HG03460 (cell line): ENCODE measurements at regions not wholly inside any gene's neighbourhood (a gene's known extent, or its start where the extent isn't known, plus 50 kb on each side); places are given as distances from the start of the nearest gene placed in this dataset.
"Not testable (repeated sequence)": the region's sequence is repeated elsewhere in the genome, so short reads cannot be mapped to it uniquely, and the experiment has no call there.

Experiments
- ATAC-seq: cut with Tn5 transposase; IDR thresholded peaks from one replicate; pipeline ENCODE4 v1.9.1; 2021; ENCODE audit not compliant: unreplicated experiment

DNA sequence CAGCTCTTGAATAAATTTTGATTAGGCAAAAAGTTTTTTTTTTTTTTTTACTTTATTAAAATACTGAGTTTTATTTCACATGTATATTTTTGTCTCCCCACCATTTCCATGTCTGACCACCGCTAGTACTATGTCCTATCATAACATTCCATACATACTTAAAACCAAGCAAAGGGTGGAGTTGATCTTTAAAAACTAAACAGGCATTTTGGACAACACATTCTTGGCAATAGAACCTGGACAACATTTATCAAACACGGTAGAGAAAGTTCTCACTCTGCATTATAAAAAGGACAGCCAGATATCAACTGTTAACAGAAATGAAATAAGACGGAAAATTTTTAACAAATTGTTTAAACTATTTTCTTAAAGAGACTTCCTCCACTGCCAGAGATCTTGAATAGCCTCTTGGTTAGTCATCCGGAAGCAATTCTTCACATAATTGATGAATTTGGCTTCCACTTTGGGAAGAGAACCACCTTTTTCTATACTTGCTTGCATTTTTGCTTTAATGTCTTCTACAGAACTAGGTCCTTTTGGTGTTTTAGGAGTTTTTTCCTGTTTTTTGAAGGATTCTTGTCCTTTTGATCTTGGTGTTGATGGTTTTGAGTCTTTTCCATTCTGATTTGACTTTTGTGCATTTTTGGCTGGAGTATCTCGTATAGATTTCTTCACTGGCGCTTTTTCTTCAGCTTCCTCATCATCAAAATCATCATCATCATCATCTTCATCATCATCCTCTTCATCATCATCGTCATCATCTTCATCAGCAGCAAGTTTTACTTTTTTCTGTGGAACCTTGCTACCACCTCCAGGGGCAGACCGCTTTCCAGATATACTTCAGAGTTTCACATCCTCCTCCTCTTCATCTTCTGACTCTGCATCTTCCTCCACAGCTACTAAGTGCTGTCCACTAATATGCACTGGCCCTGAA lies 58.7 kb downstream of the POU5F2 start:
- not testable (repeated sequence) for ATAC-seq

DNA sequence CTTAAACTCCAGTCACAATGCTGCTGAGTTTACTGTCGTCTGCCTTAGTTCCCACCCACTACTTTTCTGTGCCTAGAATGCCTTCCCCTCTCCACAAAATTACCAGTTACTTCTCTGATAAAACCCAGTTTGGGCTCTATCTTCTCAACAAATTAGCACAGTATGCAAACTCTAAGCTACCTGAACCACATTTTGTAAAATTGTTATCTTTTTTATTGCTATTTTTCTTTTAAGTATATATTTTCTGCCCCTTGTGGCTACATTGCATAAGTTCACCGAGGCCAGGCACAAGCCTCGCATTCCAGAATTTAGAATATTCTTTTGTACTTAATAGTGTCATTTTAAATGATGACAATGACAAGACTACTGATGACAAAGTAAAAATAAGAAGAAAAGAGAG lies 60.0 kb downstream of the POU5F2 start:
- no peak for ATAC-seq

DNA sequence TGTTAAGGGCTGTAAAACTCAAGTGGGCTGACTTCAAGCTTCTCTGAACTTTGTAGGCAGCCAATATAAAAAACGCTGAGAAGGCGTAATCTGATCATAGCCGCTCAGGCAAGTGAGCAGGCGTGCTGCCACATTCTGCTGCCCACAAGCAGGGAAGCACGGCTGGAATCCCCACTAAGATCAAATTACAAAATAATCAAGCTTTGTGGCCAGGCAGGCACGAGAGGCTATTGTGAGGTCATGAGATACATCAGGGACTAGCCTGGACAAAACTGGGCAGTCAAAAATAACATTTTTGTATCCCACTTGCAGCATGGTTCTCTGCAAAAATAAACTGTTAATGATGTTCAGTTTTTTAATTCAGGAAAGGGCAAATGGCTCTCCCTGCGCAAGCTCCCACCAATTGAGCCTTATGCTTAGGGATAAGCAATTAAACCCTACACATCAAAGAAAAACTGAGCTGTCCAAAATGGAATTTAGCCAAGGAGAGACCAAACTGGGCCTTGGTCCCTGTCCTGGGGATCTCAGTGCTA lies 64.0 kb downstream of the POU5F2 start:
- ATAC-seq, result no peak

DNA sequence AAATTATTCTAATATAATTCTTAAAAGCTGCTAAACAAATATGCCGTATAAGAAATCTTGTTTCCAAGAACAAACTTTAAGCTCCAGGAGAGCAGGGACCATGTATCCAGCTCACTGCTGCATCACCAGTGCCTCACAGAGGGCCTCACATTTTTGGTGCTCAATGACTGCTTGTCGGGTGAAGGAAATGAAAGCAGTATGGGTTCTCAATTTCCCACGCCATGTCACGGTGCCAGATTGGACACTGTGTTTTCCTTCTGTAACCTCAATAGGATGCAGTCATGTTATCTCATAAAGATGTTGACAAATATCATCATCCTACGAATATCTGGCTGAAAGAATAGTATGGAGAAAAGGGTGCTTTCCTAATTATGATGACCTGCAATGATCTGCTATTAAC lies 64.7 kb downstream of the POU5F2 start:
- no peak for ATAC-seq

DNA sequence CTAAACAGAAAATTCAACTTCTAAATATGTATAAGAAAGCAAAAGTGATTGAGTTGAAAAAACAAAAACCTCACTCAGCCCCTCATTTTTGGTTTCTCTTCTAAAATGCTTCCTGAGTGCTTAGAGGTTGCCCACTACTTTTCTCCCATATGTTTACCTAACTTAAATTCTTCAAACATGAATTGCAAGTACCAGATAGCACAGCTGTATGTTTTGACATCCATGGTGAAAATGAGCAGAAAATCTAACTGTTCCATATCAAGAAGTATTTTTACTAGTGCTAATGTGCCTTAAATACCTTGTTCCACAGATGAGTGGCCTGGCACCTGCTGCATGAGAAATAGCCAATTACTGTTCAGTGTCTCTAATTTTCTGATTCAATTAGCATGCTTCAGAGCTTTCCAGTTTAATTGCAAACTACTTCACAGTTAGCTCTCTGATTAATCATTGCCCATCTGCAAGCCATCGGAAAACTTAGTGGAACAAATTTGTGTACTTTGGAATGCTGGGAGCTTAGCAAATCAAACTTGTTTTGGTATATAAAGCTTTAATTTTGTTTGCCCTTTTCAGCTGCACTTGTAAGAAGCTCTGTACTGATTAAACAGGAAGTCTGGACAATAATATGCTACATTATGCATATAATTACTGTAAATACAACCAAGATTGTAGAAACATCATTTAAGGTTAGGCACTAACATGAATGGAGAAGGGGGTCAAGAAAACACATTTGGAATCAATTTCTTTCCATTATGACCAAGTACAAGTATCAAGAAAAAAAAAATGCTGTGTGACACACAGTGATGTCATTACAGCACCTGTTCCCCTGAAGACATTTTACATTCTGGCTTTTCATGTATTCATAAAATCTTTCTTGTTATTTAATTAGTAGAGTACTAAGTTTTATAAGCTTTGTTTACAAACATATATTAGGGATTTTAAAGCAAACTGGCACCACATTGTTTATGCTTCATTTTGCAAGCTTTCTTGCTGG lies 65.6 kb downstream of the POU5F2 start:
- ATAC-seq, result peak; percentile 57

DNA sequence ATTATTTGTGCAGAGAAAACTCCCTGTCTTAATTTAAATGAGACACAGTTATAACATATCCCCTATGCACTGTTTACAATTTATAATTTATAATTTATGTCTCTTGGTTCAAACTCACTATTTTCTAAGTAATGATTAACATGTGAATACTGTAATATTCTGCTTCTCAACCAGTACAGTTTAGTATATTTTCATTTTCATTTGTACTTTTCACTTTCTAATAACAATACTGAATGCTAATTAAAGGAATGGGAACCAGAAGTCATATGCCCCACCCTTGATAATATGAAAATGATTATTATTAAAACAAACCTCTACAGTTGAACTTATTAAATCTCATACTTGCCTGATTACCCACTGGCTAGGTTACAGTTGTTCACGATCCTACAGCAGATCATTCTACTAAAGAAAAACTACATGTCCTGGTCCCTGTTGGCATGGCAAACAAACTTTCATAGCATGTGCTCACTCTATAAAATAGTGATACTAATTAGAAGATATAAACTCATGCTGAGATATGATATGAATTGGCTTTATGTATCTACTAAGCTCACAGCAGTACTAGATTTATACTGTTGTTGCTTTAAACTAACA lies 66.4 kb downstream of the POU5F2 start:
- peak; percentile 52 for ATAC-seq

DNA sequence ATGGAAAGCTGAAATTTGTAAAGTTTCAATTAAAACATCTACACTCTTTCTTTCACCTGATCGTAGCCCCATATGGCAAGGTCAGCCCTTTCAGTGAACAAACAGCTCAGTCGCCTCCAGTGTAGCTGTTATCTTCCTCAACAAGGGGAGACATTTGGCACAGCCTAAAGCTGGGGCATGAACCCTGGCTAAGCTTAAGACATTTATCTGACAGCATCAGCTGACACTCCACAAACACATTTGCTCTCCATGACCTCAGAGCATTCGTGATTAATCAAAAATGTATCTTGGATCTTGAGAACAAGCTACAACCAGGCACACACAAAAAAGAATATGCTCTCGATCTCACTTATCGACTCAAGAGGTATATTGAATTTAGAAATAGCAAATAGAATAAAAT lies 67.3 kb downstream of the POU5F2 start:
- ATAC-seq, result no peak

DNA sequence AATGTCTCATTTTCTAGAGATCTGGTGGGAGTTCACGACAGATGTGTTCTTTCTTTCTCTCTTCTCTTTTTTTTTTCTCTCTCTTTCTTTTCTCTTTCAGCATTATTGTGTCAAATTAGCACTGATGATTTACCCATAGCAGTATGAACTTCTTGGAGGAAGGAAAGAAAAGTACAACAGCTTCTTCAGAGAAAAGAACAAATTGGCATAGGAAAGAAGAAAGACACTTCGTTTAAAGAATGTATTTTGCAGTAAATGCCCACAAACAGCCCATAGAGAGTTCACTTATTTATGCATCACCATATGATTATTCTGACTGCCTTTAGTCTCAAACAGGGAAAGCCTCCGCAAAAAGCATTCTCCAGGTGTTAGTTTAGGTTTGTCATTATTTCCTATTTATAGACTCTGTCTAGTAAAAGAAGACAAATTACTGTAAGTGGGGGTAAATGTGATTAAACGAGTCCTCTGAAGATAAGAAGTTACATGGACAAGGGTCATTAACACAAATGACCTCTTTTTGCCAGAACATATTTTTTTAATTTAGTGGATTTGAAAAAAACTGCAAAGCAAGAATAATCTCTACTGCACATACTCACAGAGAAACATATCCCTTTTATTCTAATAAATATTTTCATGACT lies 68.0 kb downstream of the POU5F2 start:
- ATAC-seq, result no peak

DNA sequence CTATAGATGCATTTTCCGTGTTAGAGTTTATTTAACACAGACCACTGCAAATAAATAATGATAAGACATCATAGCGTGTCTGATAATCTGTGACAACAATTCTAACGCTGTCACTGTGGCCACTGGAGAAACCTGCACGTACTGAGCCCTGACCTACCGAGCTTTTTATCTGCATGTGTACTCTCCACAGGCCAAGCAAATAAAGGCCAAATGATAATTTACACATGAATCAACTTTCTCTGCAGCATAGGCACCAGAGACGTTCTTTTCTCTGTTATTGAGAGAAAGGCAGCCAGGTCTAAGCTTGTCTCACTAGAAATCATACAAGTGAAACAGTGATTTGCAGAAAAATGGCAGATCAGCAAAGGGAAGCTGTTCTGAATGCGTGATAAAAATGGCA lies 75.8 kb downstream of the POU5F2 start:
- ATAC-seq, result no peak

DNA sequence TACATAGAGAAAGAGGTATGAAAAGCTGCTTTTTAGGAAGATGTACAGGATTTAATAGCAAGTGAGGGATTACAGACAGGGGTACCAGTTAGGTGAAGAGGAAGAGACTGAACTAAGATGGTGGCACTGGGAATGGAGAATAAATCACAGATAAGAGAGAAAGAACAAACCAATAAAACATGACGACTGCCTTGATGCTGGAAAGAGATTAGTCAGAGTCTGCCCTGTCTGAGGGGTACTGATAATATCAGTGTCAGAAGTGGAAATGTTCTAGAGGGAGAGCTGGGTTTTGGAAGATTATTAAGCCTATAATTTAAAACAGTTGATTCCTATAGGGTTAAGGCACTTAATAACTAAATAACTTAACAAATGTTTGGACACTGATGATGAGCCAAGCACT lies 77.7 kb downstream of the NR2F1 start:
- no peak for ATAC-seq

DNA sequence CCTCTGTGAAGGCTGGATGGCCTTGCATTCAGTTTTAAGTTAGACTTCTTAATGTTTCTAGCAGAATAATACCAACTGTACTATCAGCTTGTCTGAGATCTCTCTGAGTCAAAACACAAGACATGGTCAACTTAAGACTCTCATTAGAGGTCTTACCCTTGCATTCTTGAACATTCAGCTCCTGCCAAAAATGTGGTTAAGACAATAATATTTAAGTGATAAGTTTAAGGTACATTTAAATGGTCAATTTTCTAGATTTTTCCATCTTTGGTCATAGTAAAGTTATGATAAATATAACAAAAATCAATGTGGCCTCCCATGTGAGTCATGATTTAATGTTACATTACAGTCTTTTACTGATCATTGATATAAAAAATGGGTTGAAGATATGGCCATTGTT lies 75.0 kb downstream of the NR2F1 start:
- no peak for ATAC-seq

DNA sequence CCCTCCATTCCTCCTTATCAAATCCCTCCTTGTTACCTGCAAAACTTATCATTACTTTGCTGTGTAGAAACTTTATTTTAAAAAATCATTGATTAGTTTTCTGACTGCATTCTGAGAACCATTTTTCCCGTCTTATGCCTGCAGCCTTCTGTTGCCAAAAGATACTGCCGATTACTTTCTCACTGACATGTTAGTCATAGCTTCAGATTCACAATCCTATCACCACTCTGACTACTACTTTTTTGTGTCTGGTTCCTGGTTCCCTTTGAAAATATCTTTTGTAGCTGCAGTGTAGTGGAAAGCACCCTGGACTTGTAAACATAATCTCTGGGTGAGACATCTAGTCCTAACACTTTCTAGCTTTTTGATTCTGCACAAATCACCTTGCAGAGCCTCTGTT lies 71.7 kb downstream of the NR2F1 start:
- ATAC-seq, result no peak

DNA sequence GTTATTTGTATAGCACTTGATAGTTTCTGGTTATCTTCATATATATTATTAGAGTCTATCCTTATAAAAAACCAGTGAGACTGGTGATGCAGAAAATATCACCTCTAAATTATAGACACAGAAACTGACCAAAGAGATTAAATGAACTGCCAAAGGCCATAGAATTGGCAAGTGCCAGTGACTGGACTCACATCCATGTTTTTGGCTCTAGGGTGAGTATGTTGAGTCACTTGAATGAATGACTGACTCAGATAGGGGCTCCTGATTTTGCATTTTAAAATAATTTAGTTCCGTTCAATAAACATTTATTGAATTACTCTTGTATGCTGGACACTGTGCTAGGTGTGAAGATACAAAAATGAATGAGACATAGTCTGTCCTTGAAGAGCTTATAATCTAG lies 70.7 kb downstream of the NR2F1 start:
- no peak for ATAC-seq

DNA sequence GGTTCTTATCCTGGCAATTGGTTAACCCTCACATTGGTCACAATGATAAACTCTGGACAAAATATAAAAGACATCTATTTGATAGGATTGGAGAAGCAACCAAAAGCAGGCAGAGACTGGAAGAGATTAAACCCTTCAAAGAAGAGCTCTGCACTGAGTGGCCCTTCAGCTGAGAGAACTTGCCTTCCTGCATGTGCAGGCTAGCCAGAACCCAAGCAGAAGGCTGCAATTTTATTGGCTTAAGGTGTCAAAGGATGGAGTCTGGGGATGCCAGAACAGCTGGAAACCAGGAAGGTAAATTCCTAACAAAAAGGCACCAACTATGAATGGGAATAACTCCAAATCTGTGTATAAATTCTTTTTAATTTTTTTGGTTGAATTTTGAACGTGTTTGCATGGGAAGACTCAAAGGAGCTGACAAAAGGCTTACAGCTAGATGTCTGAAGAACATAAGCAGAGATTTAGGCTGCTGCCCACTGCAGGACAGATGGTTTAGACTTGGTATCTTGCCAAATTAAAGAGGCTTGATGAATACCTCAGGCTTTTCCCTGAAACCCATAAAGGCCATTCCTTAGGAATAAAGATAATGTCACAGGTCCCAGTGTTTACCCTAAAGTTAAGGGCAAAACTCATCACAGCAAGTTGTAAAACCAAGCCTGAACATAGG lies 66.3 kb downstream of the NR2F1 start:
- ATAC-seq, result no peak

DNA sequence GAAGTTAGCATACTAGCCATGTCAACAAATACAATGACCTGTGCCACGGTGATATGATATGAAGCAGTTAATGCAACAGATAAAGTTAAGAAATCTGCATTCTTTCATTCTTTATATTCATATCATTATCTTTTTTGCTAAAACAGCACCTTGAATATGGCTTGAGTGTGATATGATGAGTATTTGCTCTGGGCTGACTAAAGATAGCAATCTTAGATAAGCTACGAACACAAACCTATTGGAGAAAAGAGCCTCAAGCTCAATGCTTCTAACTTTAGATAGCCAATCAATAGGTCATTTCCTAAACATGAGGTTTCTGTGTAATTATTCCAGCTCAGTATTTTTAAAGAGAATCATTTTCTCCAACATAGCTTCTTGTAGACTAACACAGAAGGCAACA lies 61.7 kb downstream of the NR2F1 start:
- no peak for ATAC-seq
